SJSA1 (cell line): ENCODE measurements at regions not wholly inside any gene's neighbourhood (a gene's known extent, or its start where the extent isn't known, plus 50 kb on each side); places are given as distances from the start of the nearest gene placed in this dataset.

Experiments
- DNase-seq, 2 experiments: peaks; one replicate each; pipeline ENCODE4 v3.0.0-alpha.2; 2015 to 2020; ENCODE audit warnings: low spot score in 2 of 2, low read depth in 1 of 2
- H3K27ac ChIP-seq: fragments of 250-450 bp; sonication (Bioruptor Pico); 2 replicates; pipeline ENCODE4 v1.5.1; 2020; ENCODE audit warnings: mild to moderate bottlenecking, moderate library complexity
- H3K27me3 ChIP-seq: fragments of 250-450 bp; sonication (Bioruptor Pico); replicated peaks from 2 replicates; pipeline ENCODE4 v1.5.1; 2020; ENCODE audit warnings: mild to moderate bottlenecking, moderate library complexity
- H3K36me3 ChIP-seq: fragments of 250-450 bp; sonication (Bioruptor Pico); 2 replicates; pipeline ENCODE4 v1.5.1; 2020; ENCODE audit warnings: mild to moderate bottlenecking
- H3K4me1 ChIP-seq: fragments of 250-450 bp; sonication (Bioruptor Pico); replicated peaks from 2 replicates; pipeline ENCODE4 v1.6.1; 2021; ENCODE audit warnings: mild to moderate bottlenecking
- H3K4me3 ChIP-seq: fragments of 250-450 bp; sonication (Bioruptor Pico); 2 replicates; pipeline ENCODE4 v1.5.1; 2020; ENCODE audit warnings: mild to moderate bottlenecking
- H3K9me3 ChIP-seq: fragments of 250-450 bp; sonication (Bioruptor Pico); replicated peaks from 2 replicates; pipeline ENCODE4 v1.5.1; 2020; ENCODE audit warnings: mild to moderate bottlenecking

DNA sequence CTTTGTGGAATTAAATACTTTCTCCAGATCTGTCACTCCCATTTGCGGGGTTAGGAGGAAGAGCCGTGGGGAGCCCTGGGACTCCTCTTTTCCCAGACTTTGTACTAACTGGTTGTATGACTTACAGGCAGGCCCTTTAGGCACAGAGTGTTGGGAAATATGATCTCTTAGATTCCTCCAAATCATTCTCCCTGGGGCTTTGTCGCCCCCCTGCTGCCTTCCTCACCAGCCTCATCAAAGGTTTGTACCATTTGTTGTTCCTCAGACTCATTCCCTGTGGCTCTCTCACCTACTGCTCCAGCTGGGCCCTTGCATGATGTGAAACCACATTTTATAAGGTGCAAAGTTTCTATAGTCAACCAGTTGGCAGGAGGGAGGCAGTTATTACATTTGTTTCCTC is 56.4 kb downstream of the CRYGS start:
- no peak overlapping the region for H3K27ac ChIP-seq
- H3K4me3 ChIP-seq, result no peak overlapping the region
- H3K9me3 ChIP-seq, result no peaks in the 10 kb centered on the region
- H3K27me3 ChIP-seq, result 0 out of 2 replicates have a peak, but pooled peaks cover 8% of the 10 kb centered on the region
- no peaks in the 10 kb centered on the region for H3K36me3 ChIP-seq
- no peak for DNase-seq
- no peaks in the 10 kb centered on the region for H3K4me1 ChIP-seq

DNA sequence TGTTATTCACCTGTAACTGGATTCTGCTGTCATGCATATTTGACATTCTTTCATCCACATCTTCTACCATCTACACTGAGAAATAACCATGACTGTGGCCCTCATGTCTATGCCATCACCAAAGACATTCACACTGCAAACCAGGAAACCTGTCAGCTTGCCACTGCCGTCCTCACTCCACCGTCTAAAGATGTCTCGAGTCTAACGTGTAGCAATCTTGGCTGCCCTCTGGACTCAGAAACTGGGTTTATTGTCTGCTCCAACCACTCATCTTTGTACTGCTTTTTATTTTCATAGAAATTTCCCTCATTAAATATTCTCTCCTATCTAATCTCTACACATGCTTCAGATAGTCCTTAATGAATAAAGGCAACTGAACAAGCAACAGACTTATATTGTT is 57.1 kb downstream of the CRYGS start:
- Histone ChIP-seq H3K36me3 (no peaks in the 10 kb centered on the region), H3K4me3 (no peak overlapping the region), H3K4me1 (no peaks in the 10 kb centered on the region), H3K27ac (no peak overlapping the region), H3K27me3 (0 out of 2 replicates have a peak, but pooled peaks cover 8% of the 10 kb centered on the region), H3K9me3 (no peaks in the 10 kb centered on the region)
- DNase-seq, result no peak

DNA sequence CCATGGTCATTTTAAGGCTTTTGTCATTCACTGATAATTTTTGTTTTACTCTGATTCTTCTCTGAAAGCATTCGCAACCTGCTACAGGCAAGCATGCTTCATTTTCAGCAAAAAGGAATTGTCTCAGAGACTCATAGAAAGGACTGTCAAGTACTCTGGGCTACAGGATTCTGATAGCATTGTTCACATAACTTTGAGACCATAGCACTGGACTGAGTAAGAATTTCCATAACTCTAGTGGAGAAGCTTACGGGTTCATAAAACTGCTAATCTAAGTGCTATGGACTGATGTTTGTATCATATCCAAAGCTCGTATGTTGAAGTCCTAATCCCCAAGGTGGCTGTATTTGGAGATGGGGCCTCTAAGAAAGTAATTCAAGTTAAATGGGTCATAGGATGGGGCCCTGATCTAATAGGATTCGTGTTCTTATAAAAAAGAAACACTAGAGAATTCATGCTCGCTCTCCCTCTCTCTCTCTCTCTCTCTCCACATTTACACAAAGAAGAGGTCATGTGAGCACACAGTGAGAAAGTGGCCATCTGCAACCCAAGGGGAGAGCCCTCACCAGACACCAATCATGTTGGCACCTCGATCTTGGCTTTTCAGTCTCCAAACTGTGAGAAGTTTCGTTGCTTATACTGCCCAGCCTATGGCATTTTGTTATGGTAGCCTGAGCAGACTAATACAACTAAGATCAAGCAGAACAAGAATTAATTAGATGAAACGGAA is 60.4 kb downstream of the CRYGS start:
- no peaks in the 10 kb centered on the region for H3K4me1 ChIP-seq
- H3K27me3 ChIP-seq, result peaks cover 10% of the 10 kb centered on the region
- no peak for DNase-seq
- no peaks in the 10 kb centered on the region for H3K36me3 ChIP-seq
- no peak overlapping the region for H3K4me3 ChIP-seq
- H3K27ac ChIP-seq, result no peak overlapping the region
- no peaks in the 10 kb centered on the region for H3K9me3 ChIP-seq

DNA sequence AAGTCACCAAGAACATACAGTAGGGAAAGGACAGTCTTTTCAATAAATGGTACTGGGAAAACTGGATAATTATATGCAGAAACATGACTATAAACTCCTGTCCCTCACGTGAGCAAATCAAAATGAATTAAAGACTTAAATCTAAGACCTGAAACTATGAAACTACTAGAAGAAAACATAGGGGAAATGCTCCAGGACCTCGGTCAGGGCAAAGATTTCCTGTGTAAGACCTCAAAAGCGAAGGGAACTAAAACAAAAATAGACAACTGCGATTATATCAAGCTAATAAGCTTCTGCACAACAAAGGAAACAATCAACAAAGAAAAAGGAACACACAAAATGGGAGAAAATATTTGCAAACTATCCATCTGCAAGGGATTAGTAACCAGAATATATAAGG is 62.7 kb downstream of the CRYGS start:
- H3K9me3 ChIP-seq, result no peaks in the 10 kb centered on the region
- H3K4me3 ChIP-seq, result no peak overlapping the region
- H3K4me1 ChIP-seq, result no peaks in the 10 kb centered on the region
- H3K36me3 ChIP-seq, result no peaks in the 10 kb centered on the region
- peaks cover 8% of the 10 kb centered on the region for H3K27me3 ChIP-seq
- no peak overlapping the region for H3K27ac ChIP-seq
- DNase-seq, result no peak

DNA sequence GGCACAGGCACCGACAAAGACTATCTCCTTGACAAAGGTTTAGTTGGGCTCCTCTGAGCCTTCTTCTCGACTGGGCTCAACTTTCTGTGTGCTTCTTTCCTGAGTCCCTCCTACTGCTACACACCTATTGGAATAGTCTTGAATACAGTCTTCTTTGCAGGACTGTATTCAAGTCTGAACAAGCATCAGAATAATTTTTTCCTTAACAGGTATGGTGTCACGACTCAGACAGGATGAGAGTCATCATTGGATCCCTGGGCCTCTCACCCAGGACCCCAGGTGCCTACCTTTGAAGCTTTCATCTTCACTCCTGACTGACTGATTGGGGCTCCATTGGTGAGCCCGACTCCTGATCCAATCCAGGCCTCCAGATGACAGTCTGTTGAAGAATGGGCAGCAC is 66.3 kb downstream of the CRYGS start:
- Histone ChIP-seq H3K27ac (no peak overlapping the region), H3K27me3 (peaks cover 7% of the 10 kb centered on the region), H3K36me3 (no peaks in the 10 kb centered on the region), H3K4me3 (no peak overlapping the region), H3K9me3 (no peaks in the 10 kb centered on the region), H3K4me1 (no peaks in the 10 kb centered on the region)
- DNase-seq, result no peak

DNA sequence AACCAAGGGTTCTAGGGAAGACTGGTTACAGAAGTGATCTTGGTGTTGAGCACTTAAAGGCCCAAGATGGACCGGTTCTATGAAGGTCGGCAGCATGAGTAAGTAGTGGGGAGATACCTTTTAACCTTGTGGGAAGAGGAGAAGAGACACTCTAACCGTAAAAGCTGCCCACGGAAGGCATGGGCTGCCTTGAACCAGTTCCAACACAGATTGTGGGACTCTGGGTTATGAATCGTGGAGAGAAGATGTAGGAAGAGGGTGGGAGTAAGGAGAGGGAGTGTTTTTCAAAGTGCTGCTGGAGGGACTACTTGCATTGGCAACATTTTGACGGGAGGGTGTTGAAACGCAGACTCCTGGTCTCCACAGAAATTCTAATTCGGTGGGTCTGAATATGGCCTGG is 67.1 kb downstream of the CRYGS start:
- H3K9me3 ChIP-seq, result no peaks in the 10 kb centered on the region
- peaks cover 7% of the 10 kb centered on the region for H3K27me3 ChIP-seq
- no peaks in the 10 kb centered on the region for H3K4me1 ChIP-seq
- no peak for DNase-seq
- H3K4me3 ChIP-seq, result no peak overlapping the region
- H3K36me3 ChIP-seq, result no peaks in the 10 kb centered on the region
- H3K27ac ChIP-seq, result no peak overlapping the region

DNA sequence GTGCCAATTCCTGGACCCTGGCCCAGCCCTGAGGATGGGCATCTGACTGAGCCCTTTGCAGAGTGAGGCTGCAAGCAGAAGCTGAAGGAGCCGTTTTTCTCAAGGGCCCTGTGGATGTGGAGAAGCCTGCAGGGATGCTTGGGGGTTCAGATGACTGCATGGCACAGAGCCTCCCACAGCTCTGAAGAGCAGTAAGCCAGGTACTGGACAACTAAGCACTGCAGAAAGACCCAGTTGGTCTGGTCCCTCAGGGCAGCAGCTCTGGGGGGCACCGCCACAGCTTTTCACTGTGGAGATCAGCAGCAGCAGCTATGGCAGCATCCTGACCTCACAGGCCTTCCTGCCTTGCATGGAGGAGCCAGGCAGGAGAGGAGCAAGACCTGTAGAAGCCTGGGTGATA is 67.6 kb downstream of the CRYGS start:
- H3K4me3 ChIP-seq, result no peak overlapping the region
- no peaks in the 10 kb centered on the region for H3K9me3 ChIP-seq
- H3K4me1 ChIP-seq, result no peaks in the 10 kb centered on the region
- DNase-seq, result no peak
- H3K27ac ChIP-seq, result no peak overlapping the region
- no peaks in the 10 kb centered on the region for H3K36me3 ChIP-seq
- H3K27me3 ChIP-seq, result peaks cover 7% of the 10 kb centered on the region

DNA sequence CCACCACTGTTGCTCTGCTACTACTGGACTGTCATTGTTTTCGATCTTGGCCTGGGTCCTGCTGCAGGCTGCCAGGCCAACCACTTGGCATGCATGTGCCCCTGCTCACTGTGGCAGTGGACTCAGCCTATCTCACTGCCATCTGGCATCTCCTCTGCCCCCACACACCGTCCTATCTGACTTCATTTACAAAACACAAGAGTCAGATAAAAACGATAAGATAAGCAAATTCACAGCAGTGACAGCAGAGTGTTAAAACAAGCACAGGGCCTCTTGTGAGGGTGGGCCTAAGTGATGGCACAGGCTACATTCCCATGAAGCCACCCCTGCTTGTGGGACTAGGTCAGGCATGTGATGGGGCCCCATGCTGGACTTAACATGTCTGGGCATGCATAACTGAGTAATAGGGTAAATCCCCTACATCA is 68.1 kb downstream of the CRYGS start:
- H3K27me3 ChIP-seq, result peaks cover 7% of the 10 kb centered on the region; the same call in 1 of the 2 replicates
- H3K4me3 ChIP-seq, result no peak overlapping the region
- no peak for DNase-seq
- H3K9me3 ChIP-seq, result no peaks in the 10 kb centered on the region
- H3K36me3 ChIP-seq, result no peaks in the 10 kb centered on the region
- H3K27ac ChIP-seq, result no peak overlapping the region
- H3K4me1 ChIP-seq, result no peaks in the 10 kb centered on the region

DNA sequence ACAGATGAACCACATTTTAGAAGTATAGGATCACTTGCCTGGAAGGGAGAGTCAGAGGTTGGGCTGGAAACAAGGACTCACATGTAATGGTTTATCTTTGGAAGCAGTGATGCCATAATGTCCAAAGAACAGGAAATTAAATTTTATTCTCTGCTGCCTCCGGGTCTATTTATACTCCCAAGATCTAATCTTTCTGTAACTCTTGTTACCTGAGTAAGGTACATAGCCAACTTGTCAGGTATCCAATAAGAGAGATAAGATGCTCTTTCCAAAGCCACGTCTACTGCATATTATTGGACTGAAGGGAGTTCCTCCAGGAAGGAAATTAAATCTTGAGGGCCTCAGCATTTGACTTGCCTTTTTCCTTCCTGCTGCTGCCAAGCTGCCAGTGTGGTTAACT is 71.0 kb downstream of the CRYGS start:
- no peak overlapping the region for H3K4me3 ChIP-seq
- H3K36me3 ChIP-seq, result no peaks in the 10 kb centered on the region
- H3K27me3 ChIP-seq, result no peaks in the 10 kb centered on the region; the same call in 1 of the 2 replicates
- H3K4me1 ChIP-seq, result no peaks in the 10 kb centered on the region
- no peak for DNase-seq
- no peak overlapping the region for H3K27ac ChIP-seq
- H3K9me3 ChIP-seq, result no peaks in the 10 kb centered on the region

DNA sequence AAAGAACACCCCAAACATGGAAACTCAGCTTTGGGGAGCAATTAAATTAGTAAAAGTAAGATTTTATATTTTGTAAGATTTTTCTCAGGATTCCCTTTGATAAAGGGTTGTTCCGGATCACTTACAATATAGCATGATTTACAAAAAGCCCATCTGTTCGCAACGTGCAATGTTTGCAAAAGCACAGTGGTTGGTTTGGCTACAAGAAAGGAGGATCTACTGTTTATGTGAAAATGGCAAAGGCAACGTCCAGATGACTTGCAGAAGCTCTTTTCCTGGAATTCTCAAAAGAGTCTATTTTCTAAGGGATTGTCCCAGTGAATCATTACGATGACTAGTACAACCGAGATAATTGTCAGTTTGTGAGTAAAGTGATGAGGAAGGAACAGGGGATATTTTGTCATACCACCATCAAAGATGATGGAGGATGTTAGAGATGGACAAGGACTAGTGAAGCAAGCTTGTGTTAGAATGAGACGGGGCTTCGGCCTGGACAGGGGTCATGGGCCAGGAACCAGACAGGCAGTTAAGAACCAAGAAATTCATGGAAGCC is 71.6 kb downstream of the CRYGS start:
- no peak overlapping the region for H3K4me3 ChIP-seq
- H3K27ac ChIP-seq, result no peak overlapping the region
- H3K4me1 ChIP-seq, result no peaks in the 10 kb centered on the region
- H3K9me3 ChIP-seq, result no peaks in the 10 kb centered on the region
- H3K27me3 ChIP-seq, result no peaks in the 10 kb centered on the region; the same call in 1 of the 2 replicates
- no peak for DNase-seq
- H3K36me3 ChIP-seq, result no peaks in the 10 kb centered on the region

DNA sequence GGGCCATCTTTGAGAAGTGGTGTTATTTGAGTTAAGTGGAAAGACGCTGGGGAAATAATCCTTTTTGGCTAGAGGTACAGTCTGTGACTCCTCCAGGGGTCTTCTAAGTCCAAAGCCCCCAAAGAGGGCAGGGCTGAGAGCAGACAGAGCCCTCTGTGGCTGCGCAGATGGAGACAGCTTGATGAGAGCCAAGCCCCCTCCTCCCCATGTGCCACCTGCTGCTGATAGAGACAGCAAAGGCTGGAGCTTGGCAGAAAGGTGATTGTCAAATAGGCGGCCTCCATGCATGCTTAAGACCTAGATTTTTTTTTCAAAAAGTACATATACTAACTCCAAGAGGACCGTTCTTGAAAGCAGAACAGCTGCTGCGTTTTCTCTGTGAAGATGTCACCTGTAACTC is 72.4 kb downstream of the CRYGS start:
- Histone ChIP-seq H3K27me3 (no peaks in the 10 kb centered on the region; the same call in 1 of the 2 replicates), H3K4me3 (no peak overlapping the region), H3K27ac (no peak overlapping the region), H3K36me3 (no peaks in the 10 kb centered on the region), H3K9me3 (no peaks in the 10 kb centered on the region), H3K4me1 (no peaks in the 10 kb centered on the region)
- no peak for DNase-seq

DNA sequence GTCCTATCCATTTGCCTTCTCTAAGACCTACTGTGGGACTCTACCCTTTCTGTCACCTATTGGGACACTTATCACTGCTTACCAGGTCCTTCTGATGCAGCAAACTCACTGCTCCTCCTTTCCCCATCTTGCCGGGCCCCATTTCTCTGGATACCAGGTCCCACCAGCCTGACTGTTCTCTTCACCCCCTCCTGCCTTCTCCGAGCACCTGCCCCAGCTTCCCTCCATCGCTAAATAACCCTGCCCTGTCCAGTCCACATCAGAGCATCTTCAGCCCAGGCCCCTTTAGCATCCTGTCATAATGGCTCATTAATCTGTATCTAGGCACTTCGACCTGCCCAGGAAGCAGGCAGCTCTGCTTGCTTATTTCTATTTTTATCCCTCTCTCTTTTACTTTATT is 74.7 kb downstream of the CRYGS start:
- Histone ChIP-seq H3K27me3 (no peaks in the 10 kb centered on the region; the same call in 1 of the 2 replicates), H3K36me3 (no peaks in the 10 kb centered on the region), H3K4me1 (no peaks in the 10 kb centered on the region), H3K4me3 (no peak overlapping the region), H3K9me3 (no peaks in the 10 kb centered on the region), H3K27ac (no peak overlapping the region)
- DNase-seq, result no peak

DNA sequence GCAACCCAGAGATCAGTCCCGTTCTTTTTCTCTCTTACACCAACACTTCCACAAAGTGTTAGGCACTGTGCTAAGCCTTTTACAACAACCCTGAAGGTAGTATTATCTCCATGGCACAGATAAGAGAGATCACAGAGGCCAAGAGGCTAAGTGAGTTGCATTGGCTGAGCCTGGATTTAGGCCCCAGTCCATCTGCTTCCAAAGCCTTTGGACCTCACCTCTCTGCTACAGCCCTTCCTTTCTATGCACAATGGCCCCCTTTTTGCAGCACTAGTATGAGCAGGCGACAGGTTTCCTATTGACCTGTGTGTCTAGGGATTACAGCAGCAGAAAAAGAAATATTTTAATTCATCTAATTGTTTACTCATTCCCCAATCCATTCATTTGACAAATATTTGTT is 76.2 kb downstream of the CRYGS start:
- Histone ChIP-seq H3K36me3 (no peaks in the 10 kb centered on the region), H3K27ac (no peak overlapping the region), H3K4me1 (no peaks in the 10 kb centered on the region), H3K4me3 (no peak overlapping the region), H3K9me3 (no peaks in the 10 kb centered on the region), H3K27me3 (no peaks in the 10 kb centered on the region; the same call in 1 of the 2 replicates)
- no peak for DNase-seq

DNA sequence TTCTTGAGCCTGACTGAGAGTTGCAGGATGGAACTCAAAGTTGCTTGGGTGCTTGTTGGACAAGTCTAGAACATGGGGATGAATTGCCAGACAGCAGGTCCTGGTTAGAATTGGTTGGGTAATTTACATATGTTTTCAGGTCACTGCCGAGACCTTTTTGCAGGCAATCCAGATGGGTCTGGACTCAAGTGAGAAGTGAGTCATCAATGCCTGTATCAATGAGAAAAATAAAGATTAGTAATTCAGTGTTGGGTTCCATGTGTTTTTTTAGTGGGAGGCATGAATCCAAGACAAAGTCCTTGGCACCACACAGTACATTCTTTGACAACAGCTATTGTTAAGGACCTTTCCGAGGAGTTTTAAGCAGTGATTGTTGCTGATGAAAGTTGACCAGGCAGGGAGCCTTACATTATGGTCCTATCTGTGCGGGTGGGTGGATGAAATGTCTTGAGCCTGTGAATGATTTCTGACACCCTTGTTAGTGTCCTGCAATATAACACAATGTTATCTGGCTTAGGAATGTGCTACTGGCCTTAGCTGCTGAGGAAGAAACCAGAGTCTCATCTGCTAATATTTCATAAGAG is 77.7 kb downstream of the CRYGS start:
- no peak overlapping the region for H3K4me3 ChIP-seq
- DNase-seq, result no peak
- no peak overlapping the region for H3K27ac ChIP-seq
- H3K36me3 ChIP-seq, result no peaks in the 10 kb centered on the region
- no peaks in the 10 kb centered on the region; the same call in 1 of the 2 replicates for H3K27me3 ChIP-seq
- no peaks in the 10 kb centered on the region for H3K4me1 ChIP-seq
- H3K9me3 ChIP-seq, result no peaks in the 10 kb centered on the region
